ENCODE measurements at regions not wholly inside any gene's neighbourhood (a gene's known extent, or its start where the extent isn't known, plus 50 kb on each side); places are given as distances from the start of the nearest gene placed in this dataset.

GRCh38 chr1:60573121-60573520 is 499.6 kb upstream of the C1orf87 start:
- DNase-seq: no peak
- Histone ChIP-seq H3K4me3 (ENCODE audit: low read depth in 1 of 3, low read length in 3 of 3) (no peak overlapping the region), H3K9me3 (ENCODE audit: control insufficient read depth in 2 of 2, insufficient read depth in 1 of 2, low read depth in 1 of 2, low read length in 1 of 2) (no peaks in the 10 kb centered on the region), H3K4me1 (ENCODE audit: control insufficient read depth in 3 of 3, insufficient read depth in 2 of 3, low read depth in 1 of 3, low read length in 2 of 3) (no peaks in the 10 kb centered on the region), H3K27me3 (ENCODE audit: control insufficient read depth in 3 of 3, insufficient read depth in 3 of 3, low read length in 3 of 3) (no peaks in the 10 kb centered on the region), H3K27ac (ENCODE audit: low read depth in 1 of 3, low read length in 2 of 3) (no peak overlapping the region), H3K36me3 (ENCODE audit: control insufficient read depth in 3 of 3, insufficient read depth in 2 of 3, low read depth in 1 of 3, low read length in 3 of 3) (no peaks in the 10 kb centered on the region)
- 0 to 21% (median 9%) methylated on average over 1 of the region's 1 CpG for WGBS, 3 donors
- FAIRE-seq: no peak

DNA sequence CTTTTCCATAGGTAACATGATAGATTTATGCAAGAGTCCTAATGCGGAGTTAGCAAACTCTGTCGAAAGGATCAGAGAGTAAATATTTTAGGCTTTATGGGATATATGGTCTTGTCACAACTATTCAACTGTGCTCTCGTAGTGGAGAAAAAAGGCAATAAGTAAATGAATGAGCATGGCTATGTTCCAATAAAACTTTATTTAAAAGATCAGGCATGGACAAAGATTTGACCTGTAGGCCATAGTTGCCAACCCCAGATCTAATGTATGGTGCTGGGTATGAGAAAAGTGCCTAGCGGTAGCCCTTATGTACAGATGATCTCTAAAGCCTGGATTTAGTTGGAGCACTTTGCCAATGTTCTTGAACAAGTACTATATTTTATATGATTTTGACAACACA is 498.8 kb upstream of the C1orf87 start:
- Histone ChIP-seq H3K27me3 (ENCODE audit: control insufficient read depth in 3 of 3, insufficient read depth in 3 of 3, low read length in 3 of 3) (no peaks in the 10 kb centered on the region), H3K36me3 (ENCODE audit: control insufficient read depth in 3 of 3, insufficient read depth in 2 of 3, low read depth in 1 of 3, low read length in 3 of 3) (no peaks in the 10 kb centered on the region), H3K27ac (ENCODE audit: low read depth in 1 of 3, low read length in 2 of 3) (no peak overlapping the region), H3K9me3 (ENCODE audit: control insufficient read depth in 2 of 2, insufficient read depth in 1 of 2, low read depth in 1 of 2, low read length in 1 of 2) (no peaks in the 10 kb centered on the region), H3K4me1 (ENCODE audit: control insufficient read depth in 3 of 3, insufficient read depth in 2 of 3, low read depth in 1 of 3, low read length in 2 of 3) (no peaks in the 10 kb centered on the region), H3K4me3 (ENCODE audit: low read depth in 1 of 3, low read length in 3 of 3) (no peak overlapping the region)
- WGBS, 3 donors: 81 to 90% (median 86%) methylated on average over 4 of the region's 4 CpGs
- DNase-seq (no peak), FAIRE-seq (no peak)

- FAIRE-seq (no peak), DNase-seq (no peak)
- Histone ChIP-seq H3K4me1 (ENCODE audit: control insufficient read depth in 3 of 3, insufficient read depth in 2 of 3, low read depth in 1 of 3, low read length in 2 of 3) (no peaks in the 10 kb centered on the region), H3K36me3 (ENCODE audit: control insufficient read depth in 3 of 3, insufficient read depth in 2 of 3, low read depth in 1 of 3, low read length in 3 of 3) (no peaks in the 10 kb centered on the region), H3K9me3 (ENCODE audit: control insufficient read depth in 2 of 2, insufficient read depth in 1 of 2, low read depth in 1 of 2, low read length in 1 of 2) (no peaks in the 10 kb centered on the region), H3K27ac (ENCODE audit: low read depth in 1 of 3, low read length in 2 of 3) (no peak overlapping the region), H3K27me3 (ENCODE audit: control insufficient read depth in 3 of 3, insufficient read depth in 3 of 3, low read length in 3 of 3) (no peaks in the 10 kb centered on the region), H3K4me3 (ENCODE audit: low read depth in 1 of 3, low read length in 3 of 3) (no peak overlapping the region)
- 49 to 66% (median 53%) methylated on average over 1 of the region's 1 CpG for WGBS, 3 donors
Observed at GRCh38 chr1:60571811-60572210, 498.2 kb upstream of the C1orf87 start.

DNA sequence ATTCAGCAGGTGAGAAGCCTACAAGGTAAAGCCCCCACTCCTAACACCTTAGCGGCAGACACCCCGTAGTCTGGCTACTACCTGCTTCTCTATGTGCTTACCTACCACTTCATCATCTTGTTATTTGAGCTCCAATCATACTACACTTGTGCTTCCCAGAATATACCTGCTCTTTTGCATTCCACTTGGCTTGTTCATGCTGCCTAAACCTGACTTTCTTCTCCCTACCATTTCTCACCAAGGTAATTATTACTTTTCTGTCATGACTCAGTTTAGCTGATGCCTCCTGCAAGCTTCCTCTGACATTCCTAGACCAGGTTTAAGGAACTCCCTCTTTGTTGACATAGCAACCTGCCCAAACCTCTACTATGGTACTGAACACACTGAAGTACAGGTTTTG is 495.6 kb upstream of the C1orf87 start:
- Histone ChIP-seq H3K27ac (ENCODE audit: low read depth in 1 of 3, low read length in 2 of 3) (no peak overlapping the region), H3K4me3 (ENCODE audit: low read depth in 1 of 3, low read length in 3 of 3) (no peak overlapping the region), H3K9me3 (ENCODE audit: control insufficient read depth in 2 of 2, insufficient read depth in 1 of 2, low read depth in 1 of 2, low read length in 1 of 2) (no peaks in the 10 kb centered on the region), H3K4me1 (ENCODE audit: control insufficient read depth in 3 of 3, insufficient read depth in 2 of 3, low read depth in 1 of 3, low read length in 2 of 3) (no peaks in the 10 kb centered on the region), H3K27me3 (ENCODE audit: control insufficient read depth in 3 of 3, insufficient read depth in 3 of 3, low read length in 3 of 3) (no peaks in the 10 kb centered on the region), H3K36me3 (ENCODE audit: control insufficient read depth in 3 of 3, insufficient read depth in 2 of 3, low read depth in 1 of 3, low read length in 3 of 3) (no peaks in the 10 kb centered on the region)
- no peak for FAIRE-seq
- DNase-seq: no peak
- 94 to 97% (median 95%) methylated on average over 2 of the region's 2 CpGs for WGBS, 3 donors

GRCh38 chr1:60567256-60567655 is 493.7 kb upstream of the C1orf87 start:
- DNase-seq (no peak), FAIRE-seq (no peak)
- Histone ChIP-seq H3K36me3 (ENCODE audit: control insufficient read depth in 3 of 3, insufficient read depth in 2 of 3, low read depth in 1 of 3, low read length in 3 of 3) (no peaks in the 10 kb centered on the region), H3K9me3 (ENCODE audit: control insufficient read depth in 2 of 2, insufficient read depth in 1 of 2, low read depth in 1 of 2, low read length in 1 of 2) (no peaks in the 10 kb centered on the region), H3K4me3 (ENCODE audit: low read depth in 1 of 3, low read length in 3 of 3) (no peak overlapping the region), H3K27me3 (ENCODE audit: control insufficient read depth in 3 of 3, insufficient read depth in 3 of 3, low read length in 3 of 3) (no peaks in the 10 kb centered on the region), H3K27ac (ENCODE audit: low read depth in 1 of 3, low read length in 2 of 3) (no peak overlapping the region), H3K4me1 (ENCODE audit: control insufficient read depth in 3 of 3, insufficient read depth in 2 of 3, low read depth in 1 of 3, low read length in 2 of 3) (no peaks in the 10 kb centered on the region)

DNA sequence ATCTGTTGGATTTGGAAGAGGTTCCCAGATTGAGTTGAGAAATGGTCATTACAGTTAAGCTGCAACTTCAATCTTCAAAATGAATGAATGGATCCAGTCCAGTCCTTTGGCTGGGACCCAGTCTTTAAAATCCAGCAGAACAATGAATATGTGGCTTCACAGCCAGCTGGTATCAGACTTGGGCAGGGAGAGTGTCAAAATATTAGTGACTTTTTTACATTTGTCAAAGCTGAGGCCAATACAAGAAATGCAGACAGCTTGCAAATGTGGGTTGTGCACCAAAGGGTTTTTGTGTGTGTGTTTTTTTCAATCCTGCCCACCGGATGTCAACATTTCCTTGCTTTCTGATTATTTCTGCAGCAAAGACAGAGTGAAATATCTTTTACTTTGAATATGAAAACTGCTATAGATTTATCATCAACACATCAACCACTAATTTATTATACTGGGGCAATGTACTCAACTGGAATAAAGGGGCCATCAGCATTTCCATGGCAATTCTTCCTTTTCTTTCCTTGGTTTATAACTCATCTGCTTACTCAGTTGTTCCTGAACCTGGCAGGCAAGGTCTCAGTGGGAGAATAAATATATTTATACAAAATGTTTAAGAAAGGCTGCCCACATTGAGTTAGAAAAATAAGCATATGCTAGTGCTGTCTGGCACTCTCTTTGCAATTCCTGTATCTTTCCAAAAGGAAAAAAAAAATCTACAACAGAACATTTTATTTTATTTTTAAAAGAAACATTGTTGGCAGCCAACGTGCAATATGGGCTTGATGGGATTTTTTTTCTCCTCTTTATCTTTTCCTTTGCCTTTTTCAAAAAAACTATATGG is 491.6 kb upstream of the C1orf87 start:
- DNase-seq (no peak), FAIRE-seq (no peak)
- WGBS, 3 donors: 27 to 49% (median 38%) methylated on average over 2 of the region's 2 CpGs

GRCh38 chr1:60563777-60564535 is 490.4 kb upstream of the C1orf87 start:
- no peak overlapping the region for H3K4me3 ChIP-seq (ENCODE audit: low read depth in 1 of 3, low read length in 3 of 3)
- DNase-seq (no peak), FAIRE-seq (no peak)
- H3K27me3 ChIP-seq (ENCODE audit: control insufficient read depth in 3 of 3, insufficient read depth in 3 of 3, low read length in 3 of 3): no peaks in the 10 kb centered on the region
- no peaks in the 10 kb centered on the region for H3K9me3 ChIP-seq (ENCODE audit: control insufficient read depth in 2 of 2, insufficient read depth in 1 of 2, low read depth in 1 of 2, low read length in 1 of 2)
- no peaks in the 10 kb centered on the region for H3K36me3 ChIP-seq (ENCODE audit: control insufficient read depth in 3 of 3, insufficient read depth in 2 of 3, low read depth in 1 of 3, low read length in 3 of 3)
- 77 to 89% (median 81%) methylated on average over 4 of the region's 4 CpGs for WGBS, 3 donors
- no peak overlapping the region for H3K27ac ChIP-seq (ENCODE audit: low read depth in 1 of 3, low read length in 2 of 3)
- no peaks in the 10 kb centered on the region for H3K4me1 ChIP-seq (ENCODE audit: control insufficient read depth in 3 of 3, insufficient read depth in 2 of 3, low read depth in 1 of 3, low read length in 2 of 3)

More for the DNA sequence above, 491.6 kb upstream of the C1orf87 start:
- Histone ChIP-seq H3K27ac (ENCODE audit: low read depth in 1 of 3, low read length in 2 of 3) (no peak overlapping the region), H3K27me3 (ENCODE audit: control insufficient read depth in 3 of 3, insufficient read depth in 3 of 3, low read length in 3 of 3) (no peaks in the 10 kb centered on the region), H3K9me3 (ENCODE audit: control insufficient read depth in 2 of 2, insufficient read depth in 1 of 2, low read depth in 1 of 2, low read length in 1 of 2) (no peaks in the 10 kb centered on the region), H3K4me1 (ENCODE audit: control insufficient read depth in 3 of 3, insufficient read depth in 2 of 3, low read depth in 1 of 3, low read length in 2 of 3) (no peaks in the 10 kb centered on the region), H3K4me3 (ENCODE audit: low read depth in 1 of 3, low read length in 3 of 3) (no peak overlapping the region), H3K36me3 (ENCODE audit: control insufficient read depth in 3 of 3, insufficient read depth in 2 of 3, low read depth in 1 of 3, low read length in 3 of 3) (no peaks in the 10 kb centered on the region)

- DNase-seq (no peak), FAIRE-seq (no peak)
- Histone ChIP-seq H3K27me3 (ENCODE audit: control insufficient read depth in 3 of 3, insufficient read depth in 3 of 3, low read length in 3 of 3) (no peaks in the 10 kb centered on the region), H3K4me1 (ENCODE audit: control insufficient read depth in 3 of 3, insufficient read depth in 2 of 3, low read depth in 1 of 3, low read length in 2 of 3) (no peaks in the 10 kb centered on the region), H3K4me3 (ENCODE audit: low read depth in 1 of 3, low read length in 3 of 3) (no peak overlapping the region), H3K36me3 (ENCODE audit: control insufficient read depth in 3 of 3, insufficient read depth in 2 of 3, low read depth in 1 of 3, low read length in 3 of 3) (no peaks in the 10 kb centered on the region), H3K9me3 (ENCODE audit: control insufficient read depth in 2 of 2, insufficient read depth in 1 of 2, low read depth in 1 of 2, low read length in 1 of 2) (no peaks in the 10 kb centered on the region), H3K27ac (ENCODE audit: low read depth in 1 of 3, low read length in 2 of 3) (no peak overlapping the region)
- WGBS, 3 donors: 75 to 83% (median 83%) methylated on average over 5 of the region's 5 CpGs
Observed at GRCh38 chr1:60562740-60563139, 489.2 kb upstream of the C1orf87 start.
